Vagina (tissue), 2 donors: ENCODE measurements at regions not wholly inside any gene's neighbourhood (a gene's known extent, or its start where the extent isn't known, plus 50 kb on each side); places are given as distances from the start of the nearest gene placed in this dataset.

Experiments used
- CTCF ChIP-seq, 3 experiments: fragments of 450-650 bp in 2 of 3; fragments of 200-600 bp in 1 of 3; sonication (generic) in 1 of 3; IDR thresholded peaks; one replicate each; pipeline ENCODE4 v1.5.1; 2017 to 2019; ENCODE audit warnings: antibody characterized with exemption in 3 of 3, mild to moderate bottlenecking in 2 of 3, moderate library complexity in 2 of 3
- POLR2A ChIP-seq, 2 donors: fragments of 450-650 bp; IDR thresholded peaks; one replicate each; pipeline ENCODE4 v1.6.1; 2017; ENCODE audit warnings: antibody characterized with exemption in 2 of 2, mild to moderate bottlenecking in 2 of 2, moderate library complexity in 2 of 2

- no peak for TF ChIP-seq CTCF (IDR thresholded peaks at IDR 0.05)
- no peak for TF ChIP-seq POLR2A (IDR thresholded peaks at IDR 0.05)
Measured at GRCh38 chr5:100110497-100110896, 424.7 kb upstream of the FAM174A start.
